ENCODE measurements at regions not wholly inside any gene's neighbourhood (a gene's known extent, or its start where the extent isn't known, plus 50 kb on each side); places are given as distances from the start of the nearest gene placed in this dataset.

- Histone ChIP-seq H3K27ac (no peak overlapping the region), H3K27me3 (no peaks in the 10 kb centered on the region), H3K4me3 (no peak overlapping the region), H3K9me3 (no peaks in the 10 kb centered on the region), H3K36me3 (replicated peaks in 1 of 2; ENCODE audit: insufficient read depth in 1 of 2, low read depth in 2 of 2) (no peaks in the 10 kb centered on the region), H3K4me1 (no peaks in the 10 kb centered on the region)
- DNase-seq (no peak), ATAC-seq (no peak)
- no peak for TF ChIP-seq CTCF (IDR thresholded peaks at IDR 0.05)
- TF ChIP-seq POLR2A (IDR thresholded peaks at IDR 0.05): no peak
- intact Hi-C loops (cut with DNase I): no loop called here
These were observed 92.3 kb downstream of the HTR5A start for GRCh38 chr7:155162422-155162821.

- no peak for TF ChIP-seq POLR2A (IDR thresholded peaks at IDR 0.05)
- TF ChIP-seq CTCF (IDR thresholded peaks at IDR 0.05): no peak
- Histone ChIP-seq H3K27ac (no peak overlapping the region), H3K4me1 (no peaks in the 10 kb centered on the region), H3K9me3 (no peaks in the 10 kb centered on the region), H3K27me3 (no peaks in the 10 kb centered on the region), H3K36me3 (replicated peaks in 1 of 2; ENCODE audit: insufficient read depth in 1 of 2, low read depth in 2 of 2) (no peaks in the 10 kb centered on the region), H3K4me3 (no peak overlapping the region)
- DNase-seq: peak in 3 of 4 donors; percentile 22 to 45 (median 44)
- 43 to 49% methylated on average over 7 of the region's 7 CpGs for WGBS, 2 donors
- intact Hi-C loops (cut with DNase I): no loop called here
- ATAC-seq: no peak
These were observed 93.6 kb downstream of the HTR5A start for GRCh38 chr7:155163696-155164095.

- Histone ChIP-seq H3K4me3 (no peak overlapping the region), H3K36me3 (replicated peaks in 1 of 2; ENCODE audit: insufficient read depth in 1 of 2, low read depth in 2 of 2) (no peaks in the 10 kb centered on the region), H3K4me1 (no peaks in the 10 kb centered on the region), H3K27me3 (no peaks in the 10 kb centered on the region), H3K27ac (no peak overlapping the region), H3K9me3 (no peaks in the 10 kb centered on the region)
- DNase-seq (no peak), ATAC-seq (no peak)
- intact Hi-C loops (cut with DNase I): no loop called here
- 75 to 90% methylated on average over 8 of the region's 8 CpGs for WGBS, 2 donors
- TF ChIP-seq CTCF (IDR thresholded peaks at IDR 0.05) (no peak), POLR2A (IDR thresholded peaks at IDR 0.05) (no peak)
These were observed 94.2 kb downstream of the HTR5A start for GRCh38 chr7:155164316-155164715.

- H3K27ac ChIP-seq: no peak overlapping the region
- 61 to 77% methylated on average over 11 of the region's 11 CpGs for WGBS, 2 donors
These were observed 96.0 kb downstream of the HTR5A start for GRCh38 chr7:155166108-155166507.

More at GRCh38 chr7:155166108-155166507, 96.0 kb downstream of the HTR5A start:
- Histone ChIP-seq H3K4me3 (no peak overlapping the region), H3K9me3 (no peaks in the 10 kb centered on the region), H3K27me3 (no peaks in the 10 kb centered on the region), H3K4me1 (no peaks in the 10 kb centered on the region), H3K36me3 (replicated peaks in 1 of 2; ENCODE audit: insufficient read depth in 1 of 2, low read depth in 2 of 2) (no peaks in the 10 kb centered on the region)
- intact Hi-C loops (cut with DNase I): no loop called here
- DNase-seq (no peak), ATAC-seq (no peak)
- TF ChIP-seq POLR2A (IDR thresholded peaks at IDR 0.05) (no peak), CTCF (IDR thresholded peaks at IDR 0.05) (no peak)

Measured in body of pancreas (tissue), 4 donors.